ENCODE measurements at regions not wholly inside any gene's neighbourhood (a gene's known extent, or its start where the extent isn't known, plus 50 kb on each side); places are given as distances from the start of the nearest gene placed in this dataset.

DNA sequence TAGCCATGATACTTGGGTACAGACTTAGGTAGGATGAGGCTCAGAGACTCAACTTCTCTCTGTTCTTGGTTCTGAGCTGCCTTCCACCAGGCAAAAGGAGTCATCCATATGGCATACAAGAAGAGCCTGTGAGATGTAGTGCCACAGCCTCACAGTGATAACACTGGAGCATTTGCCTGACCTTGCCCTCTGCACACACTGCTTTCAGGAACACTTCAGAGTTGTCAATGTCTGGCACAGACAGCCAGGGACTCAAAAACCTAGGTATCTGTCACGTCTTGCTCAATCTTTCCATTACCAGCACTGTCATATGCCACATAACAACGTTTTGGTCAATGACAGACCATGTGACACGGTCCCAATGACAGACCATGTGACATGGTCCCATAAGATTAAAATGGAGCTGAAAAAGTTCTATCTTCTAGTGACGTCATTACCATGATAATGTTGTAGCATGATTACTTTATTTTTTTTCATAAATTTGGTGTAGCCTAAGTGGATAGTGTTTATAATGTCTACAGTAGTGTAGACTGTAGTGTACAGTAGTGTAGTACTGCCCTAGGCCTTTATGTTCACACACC is 199.9 kb upstream of the CTTNBP2NL start:
- TF ChIP-seq, protein P1, sequence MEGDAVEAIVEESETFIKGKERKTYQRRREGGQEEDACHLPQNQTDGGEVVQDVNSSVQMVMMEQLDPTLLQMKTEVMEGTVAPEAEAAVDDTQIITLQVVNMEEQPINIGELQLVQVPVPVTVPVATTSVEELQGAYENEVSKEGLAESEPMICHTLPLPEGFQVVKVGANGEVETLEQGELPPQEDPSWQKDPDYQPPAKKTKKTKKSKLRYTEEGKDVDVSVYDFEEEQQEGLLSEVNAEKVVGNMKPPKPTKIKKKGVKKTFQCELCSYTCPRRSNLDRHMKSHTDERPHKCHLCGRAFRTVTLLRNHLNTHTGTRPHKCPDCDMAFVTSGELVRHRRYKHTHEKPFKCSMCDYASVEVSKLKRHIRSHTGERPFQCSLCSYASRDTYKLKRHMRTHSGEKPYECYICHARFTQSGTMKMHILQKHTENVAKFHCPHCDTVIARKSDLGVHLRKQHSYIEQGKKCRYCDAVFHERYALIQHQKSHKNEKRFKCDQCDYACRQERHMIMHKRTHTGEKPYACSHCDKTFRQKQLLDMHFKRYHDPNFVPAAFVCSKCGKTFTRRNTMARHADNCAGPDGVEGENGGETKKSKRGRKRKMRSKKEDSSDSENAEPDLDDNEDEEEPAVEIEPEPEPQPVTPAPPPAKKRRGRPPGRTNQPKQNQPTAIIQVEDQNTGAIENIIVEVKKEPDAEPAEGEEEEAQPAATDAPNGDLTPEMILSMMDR (IDR thresholded peaks at IDR 0.05): no peak
- Histone ChIP-seq H3K4me1 (no peaks in the 10 kb centered on the region), H3K9ac (ENCODE audit: low read depth in 2 of 2, low read length in 2 of 2) (no peak overlapping the region), H3K27ac (no peak overlapping the region), H3K9me3 (no peaks in the 10 kb centered on the region), H3K36me3 (no peaks in the 10 kb centered on the region), H3K4me3 (no peak overlapping the region), H3K27me3 (no peaks in the 10 kb centered on the region)
- DNase-seq: no peak
- intact Hi-C loops (cut with DNase I): no loop called here

DNA sequence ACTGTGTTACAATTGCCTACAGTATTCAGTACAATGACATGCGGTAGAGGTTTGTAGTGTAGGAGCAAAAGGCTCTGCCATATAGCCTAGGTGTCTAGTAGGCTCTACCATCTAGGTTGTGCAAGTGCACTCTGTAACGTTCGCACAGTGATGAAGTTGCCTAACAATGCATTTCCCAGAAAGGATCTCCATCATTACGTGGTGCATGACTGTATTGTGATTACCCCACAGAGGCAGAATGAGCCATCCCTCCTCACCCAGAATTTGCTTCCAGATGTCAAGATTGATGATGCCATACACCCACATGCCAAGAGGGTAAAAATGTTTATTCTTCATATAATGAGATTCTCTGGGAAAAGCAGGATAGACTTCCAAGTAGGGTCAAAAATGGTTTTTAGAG is 199.3 kb upstream of the CTTNBP2NL start:
- Histone ChIP-seq H3K9me3 (no peaks in the 10 kb centered on the region), H3K4me3 (no peak overlapping the region), H3K4me1 (no peaks in the 10 kb centered on the region), H3K27ac (no peak overlapping the region), H3K36me3 (no peaks in the 10 kb centered on the region), H3K27me3 (no peaks in the 10 kb centered on the region), H3K9ac (ENCODE audit: low read depth in 2 of 2, low read length in 2 of 2) (no peak overlapping the region)
- no peak for DNase-seq
- intact Hi-C loops (cut with DNase I): no loop called here
- TF ChIP-seq, protein P1 (IDR thresholded peaks at IDR 0.05): no peak

DNA sequence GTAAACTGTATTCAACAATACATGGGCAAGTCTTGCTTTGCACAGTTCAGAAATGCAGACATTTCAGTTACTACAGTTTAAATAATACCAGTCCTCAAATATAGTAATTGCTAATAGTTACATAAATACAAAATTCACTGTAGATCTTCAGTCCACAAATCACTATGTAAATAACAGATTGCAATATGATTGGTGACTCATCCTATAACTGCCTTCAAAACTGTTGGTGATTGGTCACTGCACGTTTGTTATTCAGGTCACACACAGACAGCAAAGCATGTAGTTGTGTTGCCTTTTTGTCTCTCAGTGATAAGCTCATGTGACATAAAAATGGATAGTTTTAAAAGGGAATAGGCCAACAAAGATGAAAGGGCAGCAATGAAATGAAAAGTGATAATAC is 186.5 kb upstream of the CTTNBP2NL start:
- TF ChIP-seq, protein P1 (IDR thresholded peaks at IDR 0.05): no peak
- H3K27ac ChIP-seq: no peak overlapping the region
- H3K4me1 ChIP-seq: no peaks in the 10 kb centered on the region
- no peak overlapping the region for H3K4me3 ChIP-seq
- no peaks in the 10 kb centered on the region for H3K36me3 ChIP-seq
- H3K9me3 ChIP-seq: no peaks in the 10 kb centered on the region
- no peak overlapping the region for H3K9ac ChIP-seq (ENCODE audit: low read depth in 2 of 2, low read length in 2 of 2)
- H3K27me3 ChIP-seq: no peaks in the 10 kb centered on the region
- intact Hi-C loops (cut with DNase I): no loop called here
- DNase-seq: no peak

DNA sequence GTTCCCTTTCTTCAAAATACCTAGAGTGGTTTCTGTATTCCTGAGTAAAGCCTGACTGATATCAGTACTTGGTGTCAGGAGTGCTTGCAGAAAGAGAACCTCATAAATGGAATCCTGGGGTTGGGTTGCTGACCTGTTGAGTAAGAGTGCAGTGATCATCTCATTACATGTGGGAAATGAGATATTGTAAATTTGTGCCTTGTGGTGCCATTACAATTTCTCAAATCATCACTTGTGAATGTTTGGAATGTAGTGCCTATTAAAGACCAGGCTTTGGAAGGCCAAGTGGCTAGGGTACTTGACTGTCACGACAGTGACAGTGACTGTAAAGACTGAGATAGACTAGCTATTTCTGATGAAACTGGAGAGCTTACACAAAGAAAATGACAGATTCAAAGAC is 176.7 kb upstream of the CTTNBP2NL start:
- H3K4me1 ChIP-seq: no peaks in the 10 kb centered on the region

DNA sequence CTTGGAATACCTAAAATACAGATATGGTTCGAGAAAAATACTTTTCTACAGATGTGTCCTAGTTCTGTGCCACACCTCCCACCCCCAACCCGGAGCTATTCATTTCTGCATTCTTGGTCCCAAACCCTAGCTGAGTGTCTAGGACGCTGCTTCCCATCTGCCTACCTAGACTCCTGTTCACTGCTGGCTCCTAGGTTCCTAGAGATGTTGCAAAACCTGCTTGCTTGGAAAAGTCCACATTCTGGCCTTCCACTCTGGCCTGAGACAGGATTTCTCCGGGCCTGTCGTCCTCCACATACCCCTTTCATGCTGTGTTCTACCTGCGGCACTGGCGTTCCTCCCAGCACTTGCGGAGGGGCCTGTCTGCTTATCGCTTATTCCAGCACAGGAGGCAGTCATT is 165.8 kb upstream of the CTTNBP2NL start:
- H3K27ac ChIP-seq: no peak overlapping the region
- H3K9ac ChIP-seq (ENCODE audit: low read depth in 2 of 2, low read length in 2 of 2): no peak overlapping the region
- no peaks in the 10 kb centered on the region for H3K27me3 ChIP-seq
- no peaks in the 10 kb centered on the region for H3K36me3 ChIP-seq
- TF ChIP-seq, protein P1 (IDR thresholded peaks at IDR 0.05): no peak
- DNase-seq: no peak
- intact Hi-C loops (cut with DNase I): no loop called here
- H3K9me3 ChIP-seq: no peaks in the 10 kb centered on the region
- no peaks in the 10 kb centered on the region for H3K4me1 ChIP-seq
- no peak overlapping the region for H3K4me3 ChIP-seq

More for the DNA sequence above, 176.7 kb upstream of the CTTNBP2NL start:
- Histone ChIP-seq H3K9me3 (no peaks in the 10 kb centered on the region), H3K27me3 (no peaks in the 10 kb centered on the region), H3K36me3 (no peaks in the 10 kb centered on the region), H3K4me3 (no peak overlapping the region), H3K27ac (no peak overlapping the region), H3K9ac (ENCODE audit: low read depth in 2 of 2, low read length in 2 of 2) (no peak overlapping the region)
- intact Hi-C loops (cut with DNase I): no loop called here
- DNase-seq: no peak
- TF ChIP-seq, protein P1 (IDR thresholded peaks at IDR 0.05): no peak
